Keratinocyte (primary cell): ENCODE measurements at regions not wholly inside any gene's neighbourhood (a gene's known extent, or its start where the extent isn't known, plus 50 kb on each side); places are given as distances from the start of the nearest gene placed in this dataset.

ENCODE experiments used
- CTCF ChIP-seq, 3 experiments: IDR thresholded peaks in 1 of 3; conservative IDR thresholded peaks in 1 of 3; optimal IDR thresholded peaks in 1 of 3; 2 replicates in 2 of 3; 3 replicates in 1 of 3; pipeline versions ENCODE3 to v1.5.1; 2011; ENCODE audit warnings: low read length in 3 of 3, mild to moderate bottlenecking in 3 of 3, moderate library complexity in 2 of 3, control low read depth in 1 of 3, inconsistent platforms in 1 of 3; ENCODE audit not compliant: insufficient read depth in 2 of 3; ENCODE audit errors: extremely low read depth in 1 of 3
- EZH2 ChIP-seq: IDR thresholded peaks from one replicate; pipeline ENCODE4 v1.6.1; 2012; ENCODE audit warnings: inconsistent platforms, mild to moderate bottlenecking, low read length, moderate library complexity

GRCh38 chr2:116877944-116878343 is 936.5 kb upstream of the DDX18 start:
- TF ChIP-seq EZH2 (no peak), CTCF (optimal IDR thresholded peaks at IDR 0.05 in 1 of 3, IDR thresholded peaks at IDR 0.05 in 1 of 3, conservative IDR thresholded peaks at IDR 0.05 in 1 of 3; ENCODE audit: extremely low read depth in 1 of 3, insufficient read depth in 2 of 3, low read length in 3 of 3) (no peak)
